ENCODE measurements at regions not wholly inside any gene's neighbourhood (a gene's known extent, or its start where the extent isn't known, plus 50 kb on each side); places are given as distances from the start of the nearest gene placed in this dataset.

DNA sequence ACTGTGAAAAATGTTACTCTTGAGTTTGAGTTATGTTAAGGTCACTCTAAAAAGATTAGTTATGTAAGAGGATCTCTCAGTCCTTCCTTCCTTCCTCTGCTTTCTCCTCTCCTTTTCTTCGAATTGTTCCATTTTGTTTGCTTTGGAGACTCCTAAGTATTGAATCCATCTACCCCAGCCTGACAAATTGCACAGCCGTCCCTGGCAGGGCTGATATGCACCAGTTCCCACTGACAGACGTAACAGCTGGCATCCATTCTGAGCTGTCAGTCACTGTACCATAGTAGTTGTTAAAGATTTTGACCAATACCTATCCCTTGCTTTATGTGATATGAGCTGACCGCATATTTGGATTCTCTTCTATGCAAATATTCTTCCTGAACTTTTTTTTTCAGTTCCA is 210.7 kb upstream of the IGFBP7 start:
- H3K27me3 Mint-ChIP-seq (ENCODE audit: insufficient read depth, unreplicated experiment) = peaks cover 14% of the 10 kb centered on the region
- no peaks in the 10 kb centered on the region for H3K27me3 ChIP-seq (replicated peaks; ENCODE audit: control insufficient read depth, insufficient read depth, low read length)
- H3K36me3 ChIP-seq (ENCODE audit: control insufficient read depth, insufficient read depth, low read length) = no peaks in the 10 kb centered on the region
- no peaks in the 10 kb centered on the region for H3K36me3 Mint-ChIP-seq (ENCODE audit: insufficient read depth, unreplicated experiment)
- CTCF ChIA-PET = no interaction called here
- no peak for DNase-seq
- no TSS peak for BruUV-seq (replicated peaks)
- no peak overlapping the region for H3K27ac Mint-ChIP-seq (ENCODE audit: unreplicated experiment)
- H3K9me3 Mint-ChIP-seq (ENCODE audit: unreplicated experiment) = no peaks in the 10 kb centered on the region
- H3K4me3 Mint-ChIP-seq (ENCODE audit: unreplicated experiment) = no peak overlapping the region
- H3K4me1 ChIP-seq = no peaks in the 10 kb centered on the region
- H3K9me3 ChIP-seq = no peaks in the 10 kb centered on the region
- TF ChIP-seq, protein P1, sequence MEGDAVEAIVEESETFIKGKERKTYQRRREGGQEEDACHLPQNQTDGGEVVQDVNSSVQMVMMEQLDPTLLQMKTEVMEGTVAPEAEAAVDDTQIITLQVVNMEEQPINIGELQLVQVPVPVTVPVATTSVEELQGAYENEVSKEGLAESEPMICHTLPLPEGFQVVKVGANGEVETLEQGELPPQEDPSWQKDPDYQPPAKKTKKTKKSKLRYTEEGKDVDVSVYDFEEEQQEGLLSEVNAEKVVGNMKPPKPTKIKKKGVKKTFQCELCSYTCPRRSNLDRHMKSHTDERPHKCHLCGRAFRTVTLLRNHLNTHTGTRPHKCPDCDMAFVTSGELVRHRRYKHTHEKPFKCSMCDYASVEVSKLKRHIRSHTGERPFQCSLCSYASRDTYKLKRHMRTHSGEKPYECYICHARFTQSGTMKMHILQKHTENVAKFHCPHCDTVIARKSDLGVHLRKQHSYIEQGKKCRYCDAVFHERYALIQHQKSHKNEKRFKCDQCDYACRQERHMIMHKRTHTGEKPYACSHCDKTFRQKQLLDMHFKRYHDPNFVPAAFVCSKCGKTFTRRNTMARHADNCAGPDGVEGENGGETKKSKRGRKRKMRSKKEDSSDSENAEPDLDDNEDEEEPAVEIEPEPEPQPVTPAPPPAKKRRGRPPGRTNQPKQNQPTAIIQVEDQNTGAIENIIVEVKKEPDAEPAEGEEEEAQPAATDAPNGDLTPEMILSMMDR (IDR thresholded peaks at IDR 0.05; ENCODE audit: insufficient read depth in 1 of 2, low read depth in 1 of 2, low read length in 1 of 2, severe bottlenecking in 1 of 2, unreplicated experiment in 1 of 2) = no peak
- H3K4me1 Mint-ChIP-seq (ENCODE audit: low read depth, unreplicated experiment) = no peaks in the 10 kb centered on the region
- H3K4me3 ChIP-seq (ENCODE audit: low read depth, low read length) = no peak overlapping the region
- POLR2A ChIA-PET = no interaction called here
- intact Hi-C loops (cut with micrococcal nuclease; ENCODE audit: unreplicated experiment) = no loop called here

DNA sequence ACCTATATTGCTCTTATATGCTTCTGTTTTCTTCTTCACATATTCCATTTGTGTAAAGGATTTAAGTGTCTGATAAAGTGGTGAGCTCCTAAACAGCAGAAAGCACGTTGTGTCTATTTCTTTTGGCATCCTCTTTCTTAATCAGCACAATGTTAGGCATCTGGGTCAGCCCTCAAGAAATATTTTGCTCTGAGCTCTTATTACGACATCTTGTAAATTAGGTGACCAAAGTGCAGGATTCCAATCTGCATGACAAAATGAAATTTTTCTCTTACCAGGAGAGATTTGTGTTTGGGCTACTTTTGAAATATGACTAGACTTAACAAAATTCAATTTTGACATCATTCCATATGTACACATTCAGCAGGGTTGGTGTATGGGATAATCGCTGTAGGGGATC is 210.0 kb upstream of the IGFBP7 start:
- TF ChIP-seq, protein P1 (IDR thresholded peaks at IDR 0.05; ENCODE audit: insufficient read depth in 1 of 2, low read depth in 1 of 2, low read length in 1 of 2, severe bottlenecking in 1 of 2, unreplicated experiment in 1 of 2) = no peak
- peaks cover 15% of the 10 kb centered on the region for H3K27me3 Mint-ChIP-seq (ENCODE audit: insufficient read depth, unreplicated experiment)
- H3K4me3 Mint-ChIP-seq (ENCODE audit: unreplicated experiment) = no peak overlapping the region

DNA sequence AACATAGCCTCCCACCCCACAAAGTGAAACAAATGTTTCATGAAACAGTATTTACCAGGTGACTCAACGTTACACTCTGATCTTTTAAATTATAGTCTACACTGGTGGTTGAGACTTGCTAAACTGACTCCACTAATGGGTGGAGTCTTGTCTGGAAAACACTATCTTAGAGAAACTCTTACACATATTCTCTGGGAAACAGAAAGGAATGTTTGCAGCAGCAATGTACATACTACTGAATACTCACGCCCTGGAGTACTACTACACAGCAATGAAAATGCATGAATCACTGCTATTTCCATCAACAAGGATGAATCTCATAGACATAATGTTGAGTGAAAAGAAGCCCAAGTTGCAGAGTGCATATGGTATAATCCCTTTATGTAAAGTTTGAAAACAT is 208.5 kb upstream of the IGFBP7 start:
- POLR2A ChIA-PET = no interaction called here

More for the DNA sequence above, 210.0 kb upstream of the IGFBP7 start:
- no peaks in the 10 kb centered on the region for H3K27me3 ChIP-seq (replicated peaks; ENCODE audit: control insufficient read depth, insufficient read depth, low read length)
- H3K4me3 ChIP-seq (ENCODE audit: low read depth, low read length) = no peak overlapping the region
- H3K4me1 Mint-ChIP-seq (ENCODE audit: low read depth, unreplicated experiment) = no peaks in the 10 kb centered on the region
- H3K4me1 ChIP-seq = no peaks in the 10 kb centered on the region
- ChIA-PET POLR2A (no interaction called here), CTCF (no interaction called here)
- H3K9me3 ChIP-seq = no peaks in the 10 kb centered on the region
- H3K36me3 ChIP-seq (ENCODE audit: control insufficient read depth, insufficient read depth, low read length) = no peaks in the 10 kb centered on the region
- no peak overlapping the region for H3K27ac Mint-ChIP-seq (ENCODE audit: unreplicated experiment)
- no TSS peak for BruUV-seq (replicated peaks)
- no peaks in the 10 kb centered on the region for H3K9me3 Mint-ChIP-seq (ENCODE audit: unreplicated experiment)
- DNase-seq = no peak
- intact Hi-C loops (cut with micrococcal nuclease; ENCODE audit: unreplicated experiment) = no loop called here
- no peaks in the 10 kb centered on the region for H3K36me3 Mint-ChIP-seq (ENCODE audit: insufficient read depth, unreplicated experiment)

More for the DNA sequence above, 208.5 kb upstream of the IGFBP7 start:
- BruUV-seq (replicated peaks) = no TSS peak
- Mint-ChIP-seq H3K4me3 (ENCODE audit: unreplicated experiment) (no peak overlapping the region), H3K27ac (ENCODE audit: unreplicated experiment) (no peak overlapping the region), H3K27me3 (ENCODE audit: insufficient read depth, unreplicated experiment) (peaks cover 14% of the 10 kb centered on the region), H3K4me1 (ENCODE audit: low read depth, unreplicated experiment) (no peaks in the 10 kb centered on the region), H3K9me3 (ENCODE audit: unreplicated experiment) (no peaks in the 10 kb centered on the region), H3K36me3 (ENCODE audit: insufficient read depth, unreplicated experiment) (no peaks in the 10 kb centered on the region)
- TF ChIP-seq, protein P1 (IDR thresholded peaks at IDR 0.05; ENCODE audit: insufficient read depth in 1 of 2, low read depth in 1 of 2, low read length in 1 of 2, severe bottlenecking in 1 of 2, unreplicated experiment in 1 of 2) = no peak
- Histone ChIP-seq H3K4me1 (no peaks in the 10 kb centered on the region), H3K36me3 (ENCODE audit: control insufficient read depth, insufficient read depth, low read length) (no peaks in the 10 kb centered on the region), H3K9me3 (no peaks in the 10 kb centered on the region), H3K27me3 (replicated peaks; ENCODE audit: control insufficient read depth, insufficient read depth, low read length) (no peaks in the 10 kb centered on the region), H3K4me3 (ENCODE audit: low read depth, low read length) (no peak overlapping the region)
- CTCF ChIA-PET = no interaction called here
- no peak for DNase-seq
- intact Hi-C loops (cut with micrococcal nuclease; ENCODE audit: unreplicated experiment) = no loop called here

Measured in Caco-2 (cell line).